ENCODE measurements at regions not wholly inside any gene's neighbourhood (a gene's known extent, or its start where the extent isn't known, plus 50 kb on each side); places are given as distances from the start of the nearest gene placed in this dataset.
A peak's percentile ranks its signal among the peaks of the same experiment; 100 is the strongest.

DNA sequence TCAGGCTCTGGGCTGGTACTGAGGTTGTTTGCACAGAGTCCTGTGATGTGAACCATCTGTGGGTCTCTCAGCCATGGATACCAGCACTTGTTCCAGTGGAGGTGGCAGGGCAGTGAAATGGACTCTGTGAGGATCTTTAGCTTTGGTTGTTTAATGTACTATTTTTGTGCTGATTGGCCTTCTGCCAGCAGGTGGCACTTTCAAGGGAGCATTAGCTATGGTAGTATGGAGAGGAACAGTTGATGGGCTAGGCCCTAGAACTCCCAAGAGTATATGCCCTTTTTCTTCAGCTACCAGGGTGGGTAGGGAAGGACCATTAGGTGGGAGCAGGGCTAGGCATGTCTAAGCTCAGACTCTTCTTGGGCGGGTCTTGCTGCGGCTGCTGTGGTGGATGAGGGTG, 257.0 kb upstream of the GYPC start:
- TF ChIP-seq, protein P1, sequence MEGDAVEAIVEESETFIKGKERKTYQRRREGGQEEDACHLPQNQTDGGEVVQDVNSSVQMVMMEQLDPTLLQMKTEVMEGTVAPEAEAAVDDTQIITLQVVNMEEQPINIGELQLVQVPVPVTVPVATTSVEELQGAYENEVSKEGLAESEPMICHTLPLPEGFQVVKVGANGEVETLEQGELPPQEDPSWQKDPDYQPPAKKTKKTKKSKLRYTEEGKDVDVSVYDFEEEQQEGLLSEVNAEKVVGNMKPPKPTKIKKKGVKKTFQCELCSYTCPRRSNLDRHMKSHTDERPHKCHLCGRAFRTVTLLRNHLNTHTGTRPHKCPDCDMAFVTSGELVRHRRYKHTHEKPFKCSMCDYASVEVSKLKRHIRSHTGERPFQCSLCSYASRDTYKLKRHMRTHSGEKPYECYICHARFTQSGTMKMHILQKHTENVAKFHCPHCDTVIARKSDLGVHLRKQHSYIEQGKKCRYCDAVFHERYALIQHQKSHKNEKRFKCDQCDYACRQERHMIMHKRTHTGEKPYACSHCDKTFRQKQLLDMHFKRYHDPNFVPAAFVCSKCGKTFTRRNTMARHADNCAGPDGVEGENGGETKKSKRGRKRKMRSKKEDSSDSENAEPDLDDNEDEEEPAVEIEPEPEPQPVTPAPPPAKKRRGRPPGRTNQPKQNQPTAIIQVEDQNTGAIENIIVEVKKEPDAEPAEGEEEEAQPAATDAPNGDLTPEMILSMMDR (conservative IDR thresholded peaks at IDR 0.05; ENCODE audit: low read depth in 2 of 2) = peak; percentile 35 to 48; a peak in 3 of 4 replicates
- TF ChIP-seq EZH2phosphoT487 (IDR thresholded peaks at IDR 0.05; ENCODE audit: unreplicated experiment) (no peak), POLR2AphosphoS5 (IDR thresholded peaks at IDR 0.05; ENCODE audit: low read depth) (no peak), EZH2 (IDR thresholded peaks at IDR 0.05; ENCODE audit: low read depth, unreplicated experiment) (no peak), ETS1 (IDR thresholded peaks at IDR 0.05) (no peak), NANOG (IDR thresholded peaks at IDR 0.05; ENCODE audit: borderline replicate concordance) (no peak)
- TF ChIP-seq, protein P2, sequence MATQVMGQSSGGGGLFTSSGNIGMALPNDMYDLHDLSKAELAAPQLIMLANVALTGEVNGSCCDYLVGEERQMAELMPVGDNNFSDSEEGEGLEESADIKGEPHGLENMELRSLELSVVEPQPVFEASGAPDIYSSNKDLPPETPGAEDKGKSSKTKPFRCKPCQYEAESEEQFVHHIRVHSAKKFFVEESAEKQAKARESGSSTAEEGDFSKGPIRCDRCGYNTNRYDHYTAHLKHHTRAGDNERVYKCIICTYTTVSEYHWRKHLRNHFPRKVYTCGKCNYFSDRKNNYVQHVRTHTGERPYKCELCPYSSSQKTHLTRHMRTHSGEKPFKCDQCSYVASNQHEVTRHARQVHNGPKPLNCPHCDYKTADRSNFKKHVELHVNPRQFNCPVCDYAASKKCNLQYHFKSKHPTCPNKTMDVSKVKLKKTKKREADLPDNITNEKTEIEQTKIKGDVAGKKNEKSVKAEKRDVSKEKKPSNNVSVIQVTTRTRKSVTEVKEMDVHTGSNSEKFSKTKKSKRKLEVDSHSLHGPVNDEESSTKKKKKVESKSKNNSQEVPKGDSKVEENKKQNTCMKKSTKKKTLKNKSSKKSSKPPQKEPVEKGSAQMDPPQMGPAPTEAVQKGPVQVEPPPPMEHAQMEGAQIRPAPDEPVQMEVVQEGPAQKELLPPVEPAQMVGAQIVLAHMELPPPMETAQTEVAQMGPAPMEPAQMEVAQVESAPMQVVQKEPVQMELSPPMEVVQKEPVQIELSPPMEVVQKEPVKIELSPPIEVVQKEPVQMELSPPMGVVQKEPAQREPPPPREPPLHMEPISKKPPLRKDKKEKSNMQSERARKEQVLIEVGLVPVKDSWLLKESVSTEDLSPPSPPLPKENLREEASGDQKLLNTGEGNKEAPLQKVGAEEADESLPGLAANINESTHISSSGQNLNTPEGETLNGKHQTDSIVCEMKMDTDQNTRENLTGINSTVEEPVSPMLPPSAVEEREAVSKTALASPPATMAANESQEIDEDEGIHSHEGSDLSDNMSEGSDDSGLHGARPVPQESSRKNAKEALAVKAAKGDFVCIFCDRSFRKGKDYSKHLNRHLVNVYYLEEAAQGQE (IDR thresholded peaks at IDR 0.05; ENCODE audit: unreplicated experiment) = no peak
